Adrenal gland (tissue), 9 donors: ENCODE measurements at regions not wholly inside any gene's neighbourhood (a gene's known extent, or its start where the extent isn't known, plus 50 kb on each side); places are given as distances from the start of the nearest gene placed in this dataset.

Source experiments
- DNase-seq, 7 donors: peaks; one replicate each; pipeline ENCODE4 v3.0.0-alpha.2; 2019 to 2020
- H3K27ac ChIP-seq, 5 donors: fragments of 200-600 bp; sonication (generic) in 4 of 5; 1 replicate in 3 of 5; 2 replicates in 2 of 5; pipeline versions ENCODE4 v1.5.1 to v1.8.0; 2016 to 2020; ENCODE audit warnings: mild to moderate bottlenecking in 1 of 5
- H3K27me3 ChIP-seq: fragments of 200-600 bp; 2 replicates; pipeline ENCODE4 v1.8.0; 2021
- H3K36me3 ChIP-seq, 2 donors: fragments of 200-600 bp; replicated peaks in 1 of 2; 1 replicate in 1 of 2; 2 replicates in 1 of 2; pipeline versions ENCODE4 v1.5.1 to v1.8.0; 2018 to 2022
- H3K4me1 ChIP-seq, 2 donors: fragments of 200-600 bp; replicated peaks in 1 of 2; 1 replicate in 1 of 2; 2 replicates in 1 of 2; pipeline versions ENCODE4 v1.5.1 to v1.8.0; 2018 to 2021
- H3K4me3 ChIP-seq, 4 donors: fragments of 200-600 bp; sonication (generic) in 3 of 4; one replicate each; pipeline ENCODE4 v1.5.1; 2016 to 2018
- H3K9me3 ChIP-seq, 3 donors: fragments of 200-600 bp; sonication (generic) in 1 of 3; replicated peaks in 1 of 3; 1 replicate in 2 of 3; 2 replicates in 1 of 3; pipeline versions ENCODE4 v1.5.1 to v1.8.0; 2016 to 2021
- POLR2A ChIP-seq, 2 donors: fragments of 450-650 bp; IDR thresholded peaks; one replicate each; pipeline ENCODE4 v1.6.1; 2017; ENCODE audit warnings: antibody characterized with exemption in 2 of 2, mild to moderate bottlenecking in 2 of 2, moderate library complexity in 1 of 2
- WGBS, 4 donors: extraction: QIAGEN DNeasy Blood & Tissue Kit in 2 of 4; methylation state at CpG; one replicate each; pipeline versions ENCODE4 v1.1.5 to v1.1.7; 2013 to 2017; 5-methylcytosine and 5-hydroxymethylcytosine counted together
- intact Hi-C, 2 donors: fragments of 100-400 bp; cut with DNase I; formaldehyde crosslinking; loops; one replicate each; pipeline versions ENCODE4 v1.14.1 to v1.15.0; 2022 to 2023
- TF ChIP-seq, protein P1 (sequence below), 6 experiments: fragments of 450-650 bp in 4 of 6; fragments of 200-600 bp in 2 of 6; sonication (generic) in 1 of 6; IDR thresholded peaks; 1 replicate in 5 of 6; 2 replicates in 1 of 6; pipeline versions ENCODE4 v1.5.1 to v1.8.0; 2016 to 2021; ENCODE audit warnings: antibody characterized with exemption in 6 of 6, mild to moderate bottlenecking in 2 of 6, moderate library complexity in 1 of 6
- donor health status: healthy with polysubstance abuse.
- donor health status: Bipolar disorder and iron deficiency.
- donor health status: DM: yes; HTN: yes; CAD: no.
- donor health status: DM: no; HTN: no; CAD: no.
- donor health status: DM: no; HTN: no; CAD: no.

- no peak overlapping the region for H3K27ac ChIP-seq
- H3K36me3 ChIP-seq = no peaks in the 10 kb centered on the region
- DNase-seq = no peak
- H3K4me3 ChIP-seq = no peak overlapping the region
- intact Hi-C loops = no loop called here
- TF ChIP-seq, protein P1, sequence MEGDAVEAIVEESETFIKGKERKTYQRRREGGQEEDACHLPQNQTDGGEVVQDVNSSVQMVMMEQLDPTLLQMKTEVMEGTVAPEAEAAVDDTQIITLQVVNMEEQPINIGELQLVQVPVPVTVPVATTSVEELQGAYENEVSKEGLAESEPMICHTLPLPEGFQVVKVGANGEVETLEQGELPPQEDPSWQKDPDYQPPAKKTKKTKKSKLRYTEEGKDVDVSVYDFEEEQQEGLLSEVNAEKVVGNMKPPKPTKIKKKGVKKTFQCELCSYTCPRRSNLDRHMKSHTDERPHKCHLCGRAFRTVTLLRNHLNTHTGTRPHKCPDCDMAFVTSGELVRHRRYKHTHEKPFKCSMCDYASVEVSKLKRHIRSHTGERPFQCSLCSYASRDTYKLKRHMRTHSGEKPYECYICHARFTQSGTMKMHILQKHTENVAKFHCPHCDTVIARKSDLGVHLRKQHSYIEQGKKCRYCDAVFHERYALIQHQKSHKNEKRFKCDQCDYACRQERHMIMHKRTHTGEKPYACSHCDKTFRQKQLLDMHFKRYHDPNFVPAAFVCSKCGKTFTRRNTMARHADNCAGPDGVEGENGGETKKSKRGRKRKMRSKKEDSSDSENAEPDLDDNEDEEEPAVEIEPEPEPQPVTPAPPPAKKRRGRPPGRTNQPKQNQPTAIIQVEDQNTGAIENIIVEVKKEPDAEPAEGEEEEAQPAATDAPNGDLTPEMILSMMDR (IDR thresholded peaks at IDR 0.05) = no peak
- no peak for TF ChIP-seq POLR2A (IDR thresholded peaks at IDR 0.05)
- 38 to 100% (median 46%) methylated on average over 1 to 2 of the region's 2 CpGs for WGBS, 4 donors
- no peaks in the 10 kb centered on the region for H3K4me1 ChIP-seq
- no peaks in the 10 kb centered on the region for H3K9me3 ChIP-seq
- H3K27me3 ChIP-seq = no peaks in the 10 kb centered on the region
Measured at GRCh38 chrX:112536544-112536943, 143.2 kb downstream of the LHFPL1 start.

GRCh38 chrX:112527903-112528302, 151.8 kb downstream of the LHFPL1 start:
- no peaks in the 10 kb centered on the region for H3K27me3 ChIP-seq
- H3K4me1 ChIP-seq = no peaks in the 10 kb centered on the region
- H3K9me3 ChIP-seq = no peaks in the 10 kb centered on the region
- no peak overlapping the region for H3K4me3 ChIP-seq
- H3K36me3 ChIP-seq = no peaks in the 10 kb centered on the region
- no peak for TF ChIP-seq POLR2A (IDR thresholded peaks at IDR 0.05)
- TF ChIP-seq, protein P1 (IDR thresholded peaks at IDR 0.05) = no peak
- intact Hi-C loops = no loop called here
- no peak overlapping the region for H3K27ac ChIP-seq
- DNase-seq = no peak

DNA sequence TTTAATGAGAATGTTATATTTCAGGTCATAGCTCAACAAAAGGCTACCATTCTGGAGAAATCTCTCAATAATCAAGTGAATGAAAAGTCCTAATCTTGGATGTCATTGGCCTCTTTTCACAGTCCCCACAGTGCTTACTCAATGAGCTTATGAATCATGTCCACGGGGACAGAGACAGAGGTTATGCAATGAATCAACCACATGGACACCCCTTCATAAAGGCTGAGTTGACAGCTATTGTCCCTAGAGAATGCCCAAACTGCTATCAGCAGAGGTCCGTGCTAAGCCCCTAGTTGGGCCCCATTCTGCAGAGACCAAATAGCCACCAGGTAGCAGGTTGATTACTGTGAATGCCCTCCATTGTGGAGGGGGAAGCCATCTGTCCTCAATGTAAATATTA, 158.1 kb downstream of the LHFPL1 start:
- no peak for TF ChIP-seq POLR2A (IDR thresholded peaks at IDR 0.05)
- TF ChIP-seq, protein P1 (IDR thresholded peaks at IDR 0.05) = no peak
- Histone ChIP-seq H3K27ac (no peak overlapping the region), H3K36me3 (no peaks in the 10 kb centered on the region), H3K4me3 (no peak overlapping the region), H3K9me3 (no peaks in the 10 kb centered on the region), H3K4me1 (no peaks in the 10 kb centered on the region), H3K27me3 (no peaks in the 10 kb centered on the region)
- intact Hi-C loops = no loop called here
- DNase-seq = no peak
- WGBS, 4 donors = 25 to 44% (median 36%) methylated on average over 1 to 2 of the region's 2 CpGs

DNA sequence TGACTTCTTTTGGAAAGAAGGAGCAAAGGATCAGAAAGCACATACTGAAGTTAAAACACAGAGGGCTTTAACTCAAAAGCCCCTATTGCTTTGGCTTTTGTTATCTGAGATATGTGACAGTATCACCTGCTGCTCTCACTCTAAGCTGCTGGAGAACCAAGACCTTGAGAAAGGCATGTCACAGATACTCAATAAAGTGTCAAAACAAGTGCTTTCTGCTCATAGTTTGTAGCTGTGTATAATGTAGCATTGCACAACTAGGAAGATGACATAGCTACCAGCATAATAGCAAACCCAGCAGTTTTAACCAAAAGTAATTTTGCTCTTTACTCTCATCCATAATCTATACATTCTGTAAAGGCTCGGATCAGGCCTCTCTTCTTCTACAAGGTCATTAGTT, 159.6 kb downstream of the LHFPL1 start:
- no peaks in the 10 kb centered on the region for H3K36me3 ChIP-seq
- no peaks in the 10 kb centered on the region for H3K27me3 ChIP-seq
- no peak overlapping the region for H3K27ac ChIP-seq
- 33 to 63% (median 43%) methylated on average over 1 of the region's 1 CpG for WGBS, 4 donors
- intact Hi-C loops = no loop called here
- TF ChIP-seq, protein P1 (IDR thresholded peaks at IDR 0.05) = no peak
- TF ChIP-seq POLR2A (IDR thresholded peaks at IDR 0.05) = no peak
- no peak overlapping the region for H3K4me3 ChIP-seq
- no peak for DNase-seq
- H3K9me3 ChIP-seq = peaks cover 0 to 4% (median 0%) of the 10 kb centered on the region in 3 donors
- H3K4me1 ChIP-seq = no peaks in the 10 kb centered on the region
